HEK293T (cell line): ENCODE measurements at regions not wholly inside any gene's neighbourhood (a gene's known extent, or its start where the extent isn't known, plus 50 kb on each side); places are given as distances from the start of the nearest gene placed in this dataset.

Experiments used
- CTCF ChIA-PET: fragments of 350-600 bp; formaldehyde crosslinking; extraction: SDS; loops from one replicate; lab custom pipeline; 2021; ENCODE audit warnings: antibody characterized with exemption, inconsistent platforms; lab: Yijun Ruan, JAX
- POLR2A ChIA-PET: fragments of 350-600 bp; formaldehyde crosslinking; extraction: SDS; loops from one replicate; lab custom pipeline; 2020; ENCODE audit warnings: antibody characterized with exemption, inconsistent platforms; lab: Yijun Ruan, JAX
- DNase-seq: peaks from one replicate; pipeline ENCODE4 v3.0.0; 2012; ENCODE audit warnings: mixed read lengths; ENCODE audit errors: extremely low spot score
- ARNT ChIP-seq: fragments of 450-650 bp; IDR thresholded peaks from 2 replicates; pipeline ENCODE4 v1.6.1; 2017; ENCODE audit warnings: mild to moderate bottlenecking
- BHLHE40 ChIP-seq: fragments of 450-650 bp; IDR thresholded peaks from 2 replicates; pipeline ENCODE4 v1.6.1; 2016; ENCODE audit warnings: mild to moderate bottlenecking, moderate library complexity, borderline replicate concordance
- CTBP1 ChIP-seq: fragments of 450-650 bp; IDR thresholded peaks from 2 replicates; pipeline ENCODE4 v1.6.1; 2016; ENCODE audit warnings: borderline replicate concordance
- ELF4 ChIP-seq: fragments of 450-650 bp; IDR thresholded peaks from 2 replicates; pipeline ENCODE4 v1.6.1; 2017; ENCODE audit warnings: antibody characterized with exemption
- FOXA1 ChIP-seq: fragments of 450-650 bp; IDR thresholded peaks from 2 replicates; pipeline ENCODE4 v1.6.1; 2016; ENCODE audit warnings: mild to moderate bottlenecking
- FOXK2 ChIP-seq: fragments of 450-650 bp; IDR thresholded peaks from 2 replicates; pipeline ENCODE4 v1.6.1; 2016; ENCODE audit warnings: mild to moderate bottlenecking
- FOXM1 ChIP-seq: fragments of 450-650 bp; IDR thresholded peaks from 2 replicates; pipeline ENCODE4 v1.6.1; 2017; ENCODE audit warnings: mild to moderate bottlenecking, borderline replicate concordance
- HDGF ChIP-seq: fragments of 450-650 bp; IDR thresholded peaks from 2 replicates; pipeline ENCODE4 v1.6.1; 2017; ENCODE audit warnings: antibody characterized with exemption, borderline replicate concordance
- L3MBTL2 ChIP-seq: fragments of 450-650 bp; conservative IDR thresholded peaks from 2 replicates; pipeline ENCODE4 v1.6.1; 2016; ENCODE audit warnings: mild to moderate bottlenecking
- LEF1 ChIP-seq: fragments of 450-650 bp; IDR thresholded peaks from 2 replicates; pipeline ENCODE4 v1.6.1; 2017; ENCODE audit warnings: mild to moderate bottlenecking, borderline replicate concordance
- NFRKB ChIP-seq: fragments of 450-650 bp; IDR thresholded peaks from 2 replicates; pipeline ENCODE4 v1.6.1; 2016; ENCODE audit warnings: mild to moderate bottlenecking, moderate library complexity
- PKNOX1 ChIP-seq: fragments of 450-650 bp; IDR thresholded peaks from 2 replicates; pipeline ENCODE4 v1.6.1; 2016
- SP1 ChIP-seq: fragments of 450-650 bp; IDR thresholded peaks from 2 replicates; pipeline ENCODE4 v1.6.1; 2017
- SUZ12 ChIP-seq: fragments of 450-650 bp; IDR thresholded peaks from 2 replicates; pipeline ENCODE4 v1.6.1; 2016; ENCODE audit warnings: mild to moderate bottlenecking
- TARDBP ChIP-seq: fragments of 450-650 bp; IDR thresholded peaks from 2 replicates; pipeline ENCODE4 v1.6.1; 2016
- ZNF384 ChIP-seq: fragments of 450-650 bp; IDR thresholded peaks from 2 replicates; pipeline ENCODE4 v1.6.1; 2016

GRCh38 chr5:91264311-91265051 lies 118.6 kb downstream of the ARRDC3 start:
- TF ChIP-seq NFRKB (no peak), CTBP1 (no peak), ELF4 (no peak), ARNT (no peak), LEF1 (no peak), FOXM1 (no peak), BHLHE40 (no peak), HDGF (no peak), SUZ12 (no peak), L3MBTL2 (no peak), SP1 (no peak), FOXA1 (no peak), ZNF384 (no peak), PKNOX1 (no peak), TARDBP (no peak), FOXK2 (no peak)
- ChIA-PET POLR2A (interaction anchor here (0.6 to 1.0 kb wide), 2 partner anchors 116 to 281 kb away, joined by 3 to 5 read pairs; no protein-coding TSS in a partner anchor), CTCF (interaction anchor here (0.8 kb wide), 1 partner anchor 120 kb away, joined by 3 read pairs; no protein-coding TSS in a partner anchor)
- no peak for DNase-seq

GRCh38 chr5:91263898-91264297 lies 119.2 kb downstream of the ARRDC3 start:
- ChIA-PET CTCF (interaction anchor here (0.8 kb wide), 1 partner anchor 121 kb away, joined by 3 read pairs; no protein-coding TSS in a partner anchor), POLR2A (interaction anchor here (0.6 to 1.0 kb wide), 2 partner anchors 117 to 281 kb away, joined by 3 to 5 read pairs; no protein-coding TSS in a partner anchor)
- TF ChIP-seq SUZ12 (no peak), FOXK2 (no peak), L3MBTL2 (no peak), SP1 (no peak)
- DNase-seq: no peak

- TF ChIP-seq ELF4: no peak
- no peak for TF ChIP-seq PKNOX1
- no peak for TF ChIP-seq LEF1
- no peak for TF ChIP-seq FOXK2
- no peak for TF ChIP-seq FOXM1
- no peak for TF ChIP-seq ZNF384
- no peak for TF ChIP-seq CTBP1
- no peak for TF ChIP-seq HDGF
- no peak for TF ChIP-seq NFRKB
- no peak for TF ChIP-seq SUZ12
- TF ChIP-seq L3MBTL2: no peak
- TF ChIP-seq BHLHE40: no peak
- TF ChIP-seq FOXA1: no peak
- no peak for TF ChIP-seq SP1
- TF ChIP-seq TARDBP: no peak
- no peak for TF ChIP-seq ARNT
- DNase-seq: no peak
- CTCF ChIA-PET: no interaction called here
- POLR2A ChIA-PET: no interaction called here
These were observed 125.8 kb downstream of the ARRDC3 start for GRCh38 chr5:91257301-91257700.

- no peak for DNase-seq
- POLR2A ChIA-PET: no interaction called here
- TF ChIP-seq FOXA1 (no peak), HDGF (no peak), LEF1 (no peak), SP1 (no peak), CTBP1 (no peak), TARDBP (no peak), ARNT (no peak), L3MBTL2 (no peak), FOXM1 (no peak), ELF4 (no peak), BHLHE40 (no peak), FOXK2 (no peak), ZNF384 (no peak), NFRKB (no peak), SUZ12 (no peak), PKNOX1 (no peak)
- CTCF ChIA-PET: no interaction called here
These were observed 127.0 kb downstream of the ARRDC3 start for GRCh38 chr5:91256142-91256524.

GRCh38 chr5:91255396-91256141 lies 127.5 kb downstream of the ARRDC3 start:
- DNase-seq: no peak
- no peak for TF ChIP-seq ELF4
- no peak for TF ChIP-seq CTBP1
- no peak for TF ChIP-seq ZNF384
- TF ChIP-seq FOXM1: no peak
- no peak for TF ChIP-seq SUZ12
- no peak for TF ChIP-seq LEF1
- TF ChIP-seq TARDBP: no peak
- POLR2A ChIA-PET: interaction anchor here (0.9 kb wide), 1 partner anchor 128 kb away, joined by 3 read pairs; the partner anchor contains the start of gene ARRDC3
- CTCF ChIA-PET: no interaction called here
